B cell (primary cell): ENCODE measurements at regions not wholly inside any gene's neighbourhood (a gene's known extent, or its start where the extent isn't known, plus 50 kb on each side); places are given as distances from the start of the nearest gene placed in this dataset.
"Not testable (repeated sequence)": the region's sequence is repeated elsewhere in the genome, so short reads cannot be mapped to it uniquely, and the experiment has no call there.

ENCODE experiments used
- ATAC-seq: fragments of 200-7000 bp; cut with Tn5 transposase; one replicate; pipeline ENCODE4 v1.10.0; 2021; ENCODE audit warnings: low read depth, mild to moderate bottlenecking, moderate number of reproducible peaks, moderate library complexity
- CTCF ChIA-PET: fragments of 350-600 bp; sonication (Branson Sonifier 250); formaldehyde crosslinking; loops from one replicate; lab custom pipeline; 2021; ENCODE audit warnings: antibody characterized with exemption, inconsistent platforms; lab: Charles Lee
- POLR2A ChIA-PET: fragments of 350-600 bp; sonication (Branson Sonifier 250); formaldehyde crosslinking; loops from one replicate; lab custom pipeline; 2021; ENCODE audit warnings: antibody characterized with exemption; lab: Charles Lee
- DNase-seq: peaks from one replicate; pipeline ENCODE4 v3.0.0; 2013
- H2AFZ ChIP-seq: 2 replicates; pipeline ENCODE4 v1.6.1; 2012; ENCODE audit warnings: mild to moderate bottlenecking, low read depth, low read length; ENCODE audit not compliant: insufficient read depth, poor library complexity, severe bottlenecking
- H3K27ac ChIP-seq, 2 donors: 1 replicate in 1 of 2; 2 replicates in 1 of 2; pipeline ENCODE4 v1.5.1; 2012 to 2013; ENCODE audit warnings: low read length in 2 of 2, mild to moderate bottlenecking in 2 of 2, moderate library complexity in 1 of 2
- H3K27me3 ChIP-seq, 4 experiments: fragments of 200-600 bp in 1 of 4; sonication (generic) in 1 of 4; replicated peaks in 1 of 4; 1 replicate in 2 of 4; 2 replicates in 2 of 4; pipeline versions ENCODE4 v1.6.1 to v1.7.0; 2013 to 2016; ENCODE audit warnings: low read length in 3 of 4, mild to moderate bottlenecking in 2 of 4, mixed read lengths in 1 of 4, moderate library complexity in 1 of 4; ENCODE audit not compliant: insufficient read depth in 4 of 4, control insufficient read depth in 3 of 4; ENCODE audit errors: control extremely low read depth in 1 of 4
- H3K36me3 ChIP-seq, 2 experiments: replicated peaks in 1 of 2; 1 replicate in 1 of 2; 2 replicates in 1 of 2; pipeline versions ENCODE4 v1.6.1 to v1.7.1; 2013; ENCODE audit warnings: low read length in 1 of 2; ENCODE audit not compliant: insufficient read depth in 2 of 2, control insufficient read depth in 1 of 2; ENCODE audit errors: control extremely low read depth in 1 of 2, extremely low read depth in 1 of 2
- H3K4me1 ChIP-seq, 2 donors: fragments of 200-600 bp in 1 of 2; sonication (generic) in 1 of 2; 1 replicate in 1 of 2; 2 replicates in 1 of 2; pipeline versions ENCODE4 v1.5.1 to v1.6.1; 2013 to 2017; ENCODE audit warnings: low read length in 2 of 2; ENCODE audit not compliant: control insufficient read depth in 2 of 2, insufficient read depth in 2 of 2
- H3K4me2 ChIP-seq: replicated peaks from 2 replicates; pipeline ENCODE3; 2012; ENCODE audit warnings: mild to moderate bottlenecking, low read depth, low read length; ENCODE audit not compliant: poor library complexity, severe bottlenecking
- H3K4me3 ChIP-seq, 5 experiments: fragments of 200-600 bp in 1 of 5; sonication (generic) in 1 of 5; 1 replicate in 3 of 5; 2 replicates in 2 of 5; pipeline versions ENCODE4 v1.5.1 to v1.7.0; 2011 to 2016; ENCODE audit warnings: low read length in 4 of 5, mild to moderate bottlenecking in 4 of 5, low read depth in 2 of 5, control low read depth in 1 of 5, moderate library complexity in 1 of 5; ENCODE audit not compliant: insufficient read depth in 1 of 5; ENCODE audit errors: control extremely low read depth in 1 of 5, extremely low read depth in 1 of 5
- H3K79me2 ChIP-seq: fragments of 200-600 bp; sonication (generic); one replicate; pipeline ENCODE4 v1.6.0; 2016; ENCODE audit warnings: low read length; ENCODE audit not compliant: control insufficient read depth, insufficient read depth
- H3K9ac ChIP-seq: fragments of 200-600 bp; sonication (generic); 2 replicates; pipeline ENCODE4 v1.6.1; 2017; ENCODE audit warnings: mild to moderate bottlenecking, low read length, moderate library complexity
- H3K9me3 ChIP-seq, 3 donors: one replicate each; pipeline versions ENCODE4 v1.6.1 to v1.7.1; 2013; ENCODE audit warnings: low read length in 2 of 3; ENCODE audit not compliant: control insufficient read depth in 2 of 3, insufficient read depth in 1 of 3; ENCODE audit errors: control extremely low read depth in 1 of 3
- H4K20me1 ChIP-seq: 2 replicates; pipeline ENCODE4 v1.6.0; 2012; ENCODE audit warnings: mild to moderate bottlenecking, low read length; ENCODE audit not compliant: insufficient read depth, control insufficient read depth, poor library complexity, severe bottlenecking
- H3K27ac Mint-ChIP-seq: one replicate; pipeline ENCODE4 v1.8.0; 2021; ENCODE audit warnings: mixed read lengths
- H3K27me3 Mint-ChIP-seq: one replicate; pipeline ENCODE4 v1.8.0; 2021; ENCODE audit warnings: mixed read lengths
- H3K4me1 Mint-ChIP-seq: one replicate; pipeline ENCODE4 v1.8.0; 2021; ENCODE audit warnings: mixed read lengths
- H3K4me3 Mint-ChIP-seq: one replicate; pipeline ENCODE4 v1.8.0; 2021; ENCODE audit warnings: mixed read lengths
- H3K9me3 Mint-ChIP-seq: one replicate; pipeline ENCODE4 v1.8.0; 2022; ENCODE audit warnings: mixed read lengths; ENCODE audit not compliant: insufficient read depth
- CTCF ChIP-seq: fragments of 200-600 bp; IDR thresholded peaks from one replicate; pipeline ENCODE4 v1.8.0; 2022; ENCODE audit warnings: antibody characterized with exemption, mild to moderate bottlenecking
- EZH2 ChIP-seq: IDR thresholded peaks from 2 replicates; pipeline ENCODE4 v1.6.1; 2012; ENCODE audit warnings: borderline replicate concordance, low read depth, mild to moderate bottlenecking, moderate library complexity, low read length; ENCODE audit not compliant: insufficient read depth, poor library complexity, severe bottlenecking
- WGBS: methylation state at CpG from one replicate; pipeline ENCODE4 v1.1.5; 2013; ENCODE audit warnings: missing lambda C conversion rate; ENCODE audit not compliant: insufficient coverage; 5-methylcytosine and 5-hydroxymethylcytosine counted together
- intact Hi-C: fragments of 100-400 bp; cut with micrococcal nuclease; formaldehyde crosslinking; loops from one replicate; pipeline ENCODE4 v1.10.0; 2022

GRCh38 chr21:29434081-29434480, 135.4 kb downstream of the BACH1 start:
- Histone ChIP-seq H3K27ac (no peak overlapping the region), H3K36me3 (no peaks in the 10 kb centered on the region), H3K27me3 (no peaks in the 10 kb centered on the region), H3K4me2 (no peak overlapping the region), H3K9me3 (no peaks in the 10 kb centered on the region), H3K79me2 (no peaks in the 10 kb centered on the region), H3K4me3 (no peak overlapping the region), H2AFZ (no peak overlapping the region), H4K20me1 (no peaks in the 10 kb centered on the region), H3K4me1 (no peaks in the 10 kb centered on the region), H3K9ac (no peak overlapping the region)
- intact Hi-C loops, result no loop called here
- Mint-ChIP-seq H3K27me3 (no peaks in the 10 kb centered on the region), H3K9me3 (no peaks in the 10 kb centered on the region), H3K27ac (no peak overlapping the region), H3K4me1 (peaks cover 12% of the 10 kb centered on the region), H3K4me3 (no peak overlapping the region)
- WGBS, result 20% methylated on average over 3 of the region's 7 CpGs
- ATAC-seq (no peak), DNase-seq (no peak)
- POLR2A ChIA-PET, result no interaction called here
- TF ChIP-seq EZH2 (no peak), CTCF (no peak)
- CTCF ChIA-PET, result no interaction called here

GRCh38 chr21:29434982-29435381, 136.3 kb downstream of the BACH1 start:
- H3K36me3 ChIP-seq, H3K27me3 ChIP-seq, POLR2A ChIA-PET, ATAC-seq, H3K4me3 Mint-ChIP-seq, H3K27ac Mint-ChIP-seq, H2AFZ ChIP-seq, H3K9me3 Mint-ChIP-seq, H3K9ac ChIP-seq, H3K4me3 ChIP-seq, H3K4me1 ChIP-seq, H3K27me3 Mint-ChIP-seq, H4K20me1 ChIP-seq, H3K79me2 ChIP-seq, DNase-seq, H3K27ac ChIP-seq, intact Hi-C loops, H3K9me3 ChIP-seq, CTCF ChIA-PET, H3K4me2 ChIP-seq: not testable (repeated sequence)
- no CpG with 5 or more reads among the region's 2 CpGs for WGBS
- H3K4me1 Mint-ChIP-seq, result peaks cover 12% of the 10 kb centered on the region
